DMS 273 (cell line): ENCODE measurements at regions not wholly inside any gene's neighbourhood (a gene's known extent, or its start where the extent isn't known, plus 50 kb on each side); places are given as distances from the start of the nearest gene placed in this dataset.
A peak's percentile ranks its signal among the peaks of the same experiment; 100 is the strongest.

Experiments used
- DNase-seq: peaks from one replicate; lab custom pipeline; 2025; ENCODE audit not compliant: unreplicated experiment; lab: John Stamatoyannopoulos, UW

DNA sequence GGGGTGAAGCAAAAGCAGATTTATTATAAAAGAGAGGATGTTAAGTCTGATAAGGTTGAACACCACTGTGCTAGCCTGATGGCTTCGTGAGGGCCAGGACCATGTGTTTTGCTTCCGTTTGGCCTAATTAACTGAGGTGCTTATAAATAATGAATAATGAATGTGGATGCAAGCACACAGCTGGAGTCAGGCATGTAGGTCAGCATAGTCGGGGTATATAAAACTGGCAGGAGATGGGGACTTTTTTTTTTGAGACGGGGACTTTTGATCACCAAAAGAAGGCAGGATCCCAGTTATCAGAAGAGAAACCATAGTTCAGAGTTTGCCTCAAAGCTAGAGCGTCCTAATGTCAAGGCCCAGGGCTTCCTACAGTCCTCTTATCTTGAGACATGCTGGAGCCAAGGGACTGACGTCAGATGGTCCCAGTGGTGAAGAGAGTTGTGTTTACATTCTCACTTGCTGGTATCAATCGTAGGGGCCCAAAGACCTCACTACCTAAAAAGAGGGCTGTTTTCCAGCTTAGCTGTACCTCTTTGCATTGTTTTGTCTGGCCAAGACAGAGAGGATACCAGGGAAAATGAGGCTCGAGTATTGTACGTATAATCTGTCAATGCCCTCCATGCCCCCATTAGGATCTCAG, 50.4 kb downstream of the RTL9 start:
- DNase-seq = no peak

GRCh38 chrX:110409925-110410324, 51.3 kb downstream of the RTL9 start:
- DNase-seq = no peak

GRCh38 chrX:110410603-110411002, 52.0 kb downstream of the RTL9 start:
- no peak for DNase-seq

GRCh38 chrX:110412971-110413726, 54.5 kb downstream of the RTL9 start:
- peak; percentile 92 for DNase-seq

DNA sequence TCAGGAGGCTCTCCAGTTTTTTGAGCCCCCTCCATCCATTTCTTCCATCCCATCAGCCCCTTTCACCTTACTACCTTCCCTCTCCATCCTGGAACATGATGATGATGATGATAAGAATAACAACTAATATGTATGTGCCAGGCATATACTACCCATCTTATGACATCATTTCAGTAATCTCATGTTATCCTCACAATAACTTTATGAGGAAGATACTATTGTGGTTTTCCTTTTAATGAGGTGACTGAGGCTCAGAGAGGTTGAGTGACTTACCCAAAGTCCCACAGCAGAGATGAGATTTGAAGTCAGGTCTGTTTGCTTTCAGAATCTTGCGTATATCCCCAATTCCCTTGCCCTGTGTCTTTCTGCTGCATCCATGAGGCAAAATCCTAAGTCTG, 55.1 kb downstream of the RTL9 start:
- no peak for DNase-seq

DNA sequence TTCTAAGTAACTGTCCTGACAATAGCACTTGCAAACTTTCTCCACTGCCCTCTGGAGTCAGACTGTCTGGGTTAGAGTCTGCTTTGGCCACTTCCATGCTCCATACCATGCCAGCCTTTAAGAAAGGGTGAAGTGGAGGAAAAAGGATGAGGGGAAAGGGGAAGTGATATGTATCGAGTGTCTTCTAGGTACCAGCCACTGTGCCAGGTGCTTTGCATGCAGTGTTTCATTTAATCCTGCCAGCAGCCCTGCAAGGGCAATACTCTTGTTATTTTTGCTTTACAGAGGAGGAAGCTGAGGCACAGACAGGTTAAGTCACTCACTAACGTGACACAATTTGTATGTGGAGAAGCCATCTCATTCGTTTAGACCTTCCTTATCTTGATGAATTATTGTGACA, 55.6 kb downstream of the RTL9 start:
- DNase-seq = no peak

DNA sequence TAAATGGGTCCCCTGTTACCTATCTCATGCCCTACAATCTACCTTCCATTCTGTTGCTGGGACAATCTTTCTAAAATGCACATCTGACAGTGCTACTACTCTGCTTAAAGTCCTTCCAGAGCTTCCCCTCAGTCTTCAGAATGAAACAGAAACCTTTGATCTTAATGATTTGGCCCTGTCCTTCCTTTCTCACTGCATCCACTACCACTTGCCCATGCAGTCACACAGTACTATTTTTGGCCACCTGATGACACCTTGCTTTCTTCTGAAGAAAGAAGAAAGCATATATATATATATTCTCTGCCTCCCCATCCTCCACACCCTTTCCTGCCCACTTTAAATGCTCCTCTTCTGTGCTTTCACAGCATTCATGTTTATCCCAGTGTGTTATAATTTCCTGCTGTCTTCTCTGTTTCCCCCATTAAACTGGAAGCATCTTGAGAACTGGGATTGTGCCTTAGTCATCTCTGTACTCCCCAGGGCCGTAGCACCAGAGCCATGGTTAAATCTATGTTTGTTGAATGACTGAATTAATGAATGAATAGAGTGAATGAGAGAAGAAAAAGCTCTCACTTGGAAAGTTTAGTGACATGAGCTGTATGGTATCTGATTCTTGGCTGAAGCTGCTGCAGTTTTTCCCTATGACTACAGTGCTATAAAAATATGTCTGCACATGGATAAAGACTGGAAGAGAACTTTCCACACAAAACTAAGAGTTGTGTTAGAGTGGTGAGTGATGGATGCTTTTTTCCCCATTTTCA, 56.2 kb downstream of the RTL9 start:
- no peak for DNase-seq

GRCh38 chrX:110415440-110416170, 57.0 kb downstream of the RTL9 start:
- no peak for DNase-seq

- no peak for DNase-seq
These were observed 58.5 kb downstream of the RTL9 start for GRCh38 chrX:110417128-110417527.

DNA sequence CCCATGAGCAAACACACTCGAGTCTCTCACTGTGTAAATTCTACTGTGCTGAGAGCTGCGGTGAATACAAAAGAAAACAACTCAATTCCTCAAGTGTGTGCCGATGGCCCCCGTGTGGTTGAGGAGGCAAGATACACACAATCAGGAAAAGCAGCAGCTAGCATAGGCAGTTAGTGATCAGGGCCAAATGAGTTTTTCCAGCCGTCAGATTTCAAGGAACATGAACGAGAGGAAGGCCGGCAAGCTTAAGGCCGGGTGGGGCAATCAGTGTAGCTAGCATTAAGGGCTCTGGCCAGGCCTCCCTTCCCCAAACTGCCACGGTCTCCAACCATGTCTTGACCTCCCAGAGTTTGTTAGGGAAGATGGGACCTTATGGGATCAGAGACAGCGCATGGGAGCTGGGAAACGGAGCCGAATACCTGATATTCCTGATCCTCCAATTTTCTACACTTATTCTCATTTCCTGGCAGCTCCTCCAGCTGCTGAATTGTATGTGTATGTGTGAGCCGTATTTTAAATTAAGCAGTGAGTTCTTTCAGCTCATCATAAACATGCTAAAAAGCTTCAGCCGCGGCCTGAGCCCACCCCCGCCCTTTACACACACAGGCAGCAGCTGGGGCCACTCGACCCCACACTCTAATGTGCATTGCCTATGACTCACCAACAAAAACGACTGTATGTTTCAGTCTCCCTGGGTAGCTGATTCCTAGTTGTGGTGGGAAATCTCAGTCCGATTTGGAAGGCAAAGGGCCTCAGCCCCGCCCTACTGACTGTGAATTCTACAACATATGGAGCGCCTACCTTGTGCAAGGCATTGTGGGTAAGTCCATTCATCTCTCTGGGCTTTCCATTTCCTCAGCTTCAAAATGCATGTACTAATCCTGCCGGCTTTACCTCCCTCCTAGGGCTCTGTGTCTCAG, 59.9 kb downstream of the RTL9 start:
- peak; percentile 48 for DNase-seq

DNA sequence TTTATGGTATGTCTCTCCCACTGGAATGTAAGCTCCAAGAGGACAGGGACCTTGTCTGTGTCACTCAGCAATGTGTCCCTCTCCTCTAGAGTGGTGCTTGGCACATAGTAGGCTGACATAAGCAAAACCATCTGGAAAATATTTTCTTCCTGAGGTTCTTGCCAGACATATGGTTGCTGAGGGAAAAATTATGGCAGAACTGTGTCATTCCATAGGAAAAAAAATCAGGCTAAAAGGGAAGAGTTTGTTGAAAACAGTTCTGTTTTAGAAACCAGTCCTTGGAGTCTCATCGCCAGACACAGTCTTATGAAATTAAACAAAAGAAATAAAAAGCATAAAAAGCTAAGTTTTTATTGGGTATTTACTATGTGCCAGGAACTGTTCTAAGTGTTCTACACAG, 60.9 kb downstream of the RTL9 start:
- no peak for DNase-seq

DNA sequence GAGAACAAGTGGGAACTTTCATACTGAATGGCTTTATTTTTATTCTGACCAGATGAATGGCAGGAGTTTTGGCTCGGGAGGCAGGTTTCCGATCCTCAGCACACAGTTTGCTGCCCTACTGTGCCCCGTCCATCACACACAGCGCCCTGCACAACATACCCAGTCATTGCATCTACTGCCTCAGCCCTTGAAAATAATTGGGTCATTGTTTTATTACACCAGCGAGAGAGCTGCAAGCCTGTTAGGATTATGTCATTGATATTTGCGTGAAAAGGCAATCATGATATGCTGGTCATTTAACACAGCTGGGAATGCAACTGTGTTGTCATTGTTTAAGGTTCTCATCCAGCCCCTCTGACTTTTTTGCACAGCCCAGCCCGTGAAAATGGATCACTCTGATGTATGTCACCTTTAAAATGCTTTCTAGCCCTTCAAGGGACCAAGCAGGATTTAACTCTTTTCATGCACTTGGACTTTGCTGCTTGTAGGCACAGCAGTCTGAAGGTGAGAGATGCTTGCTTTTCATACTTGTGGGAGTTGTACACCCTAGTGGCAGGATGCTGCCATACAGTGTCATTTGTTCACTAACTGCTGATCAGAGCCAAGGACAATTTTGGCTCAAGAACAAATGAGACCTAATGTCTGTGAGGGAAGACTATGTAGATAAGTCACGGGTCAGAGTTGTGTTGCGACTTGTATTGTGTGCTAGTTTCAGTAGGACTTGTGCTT, 62.3 kb downstream of the RTL9 start:
- peak; percentile 47 for DNase-seq

DNA sequence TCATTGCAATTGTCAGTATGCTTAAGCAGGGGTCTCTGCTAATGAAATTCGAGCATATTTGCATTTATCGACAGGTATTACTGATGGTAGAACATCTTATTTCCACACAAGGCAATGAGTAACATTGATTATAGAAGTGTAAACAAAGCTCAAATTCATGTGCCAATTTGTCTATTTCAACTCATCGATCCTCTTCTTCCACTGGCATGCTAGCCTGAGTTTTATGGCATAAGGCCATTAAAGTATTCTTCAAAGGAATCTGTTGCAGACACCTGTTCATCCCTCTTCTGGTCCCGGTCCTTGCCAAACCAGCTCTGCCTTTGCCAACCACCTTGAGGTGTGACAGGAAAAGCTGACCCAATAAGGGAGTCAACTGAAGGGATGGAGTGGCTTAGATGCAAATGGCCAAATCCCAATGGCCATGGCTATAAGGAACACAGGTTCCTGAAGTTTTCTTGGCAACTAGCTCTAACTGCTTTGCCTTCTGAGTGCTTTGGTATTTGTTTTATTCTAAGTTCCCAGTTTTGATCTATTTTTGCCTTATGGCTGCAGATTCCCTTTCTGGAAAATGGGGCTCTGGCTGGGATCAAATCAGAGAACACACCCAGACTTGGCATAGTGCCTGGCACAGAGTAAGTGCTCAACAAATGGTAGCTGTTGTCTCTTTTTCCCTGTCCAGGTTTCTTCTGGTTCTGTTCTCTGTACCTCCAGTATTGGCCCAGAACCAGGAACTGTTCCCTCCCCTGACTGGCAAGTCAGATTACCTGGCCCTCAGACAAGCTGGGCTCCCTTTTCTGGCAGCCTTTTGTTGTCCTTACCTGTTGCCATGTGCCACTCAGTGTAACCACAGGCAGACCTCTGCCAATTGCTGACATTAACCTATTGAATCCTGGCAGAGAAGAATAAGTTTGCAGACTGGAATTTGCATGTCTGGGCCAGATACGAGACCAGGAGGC, 63.1 kb downstream of the RTL9 start:
- DNase-seq = no peak

GRCh38 chrX:110425222-110426154, 66.8 kb downstream of the RTL9 start:
- no peak for DNase-seq

DNA sequence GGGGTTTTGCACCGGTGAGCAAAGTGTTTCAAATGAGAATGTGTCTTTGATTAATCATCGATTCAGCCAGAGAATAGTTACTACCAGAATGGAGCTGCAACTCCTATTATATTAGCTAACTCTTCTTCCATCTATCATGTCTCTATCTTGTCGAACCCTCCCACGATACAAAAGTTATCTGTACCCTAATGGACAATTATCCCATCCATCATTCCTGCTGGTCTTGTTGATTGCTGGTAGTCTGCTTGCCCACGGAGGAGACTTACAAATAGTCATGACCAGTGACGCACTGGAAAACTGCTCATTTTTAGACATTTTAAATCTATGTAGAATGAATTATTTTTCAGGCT, 67.5 kb downstream of the RTL9 start:
- DNase-seq = no peak

DNA sequence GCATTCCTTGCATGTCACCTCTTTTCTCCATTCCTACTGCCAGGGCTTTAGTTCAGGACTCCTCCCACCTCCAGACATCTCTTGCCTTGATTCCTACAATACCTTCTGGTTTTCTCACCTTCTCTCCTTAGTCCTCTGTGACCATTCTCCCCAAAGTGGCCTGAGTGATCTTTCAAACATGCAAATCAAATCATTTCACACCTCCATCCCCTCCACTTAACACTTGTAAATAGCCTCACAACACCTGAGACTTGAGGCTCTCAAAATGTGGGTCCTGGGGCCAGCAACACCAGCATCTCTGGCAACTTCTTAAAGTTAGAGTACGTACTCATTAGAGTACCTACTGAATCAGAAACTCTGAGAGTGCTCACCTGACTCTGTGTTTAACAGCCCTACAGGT, 68.4 kb downstream of the RTL9 start:
- no peak for DNase-seq

DNA sequence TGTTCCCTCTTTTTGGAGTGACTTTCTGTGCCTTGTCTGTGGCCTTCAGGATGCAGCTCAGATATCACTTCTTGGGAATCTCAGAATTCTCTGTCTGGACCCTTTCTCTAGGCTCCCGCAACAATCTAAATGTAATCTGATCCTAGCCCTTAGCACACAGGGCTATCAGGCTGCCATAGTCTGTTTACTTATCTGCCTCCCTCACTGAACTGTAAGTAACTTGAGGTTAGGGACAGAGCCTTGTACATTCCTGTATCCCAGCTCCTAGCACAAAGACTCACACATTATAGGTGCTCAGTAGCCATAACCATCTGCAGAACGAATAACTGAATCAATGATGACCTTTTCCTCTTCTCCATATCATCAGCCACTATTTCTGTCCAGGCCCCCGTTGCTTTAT, 69.5 kb downstream of the RTL9 start:
- DNase-seq = no peak
